LNCAP (cell line): ENCODE measurements at regions not wholly inside any gene's neighbourhood (a gene's known extent, or its start where the extent isn't known, plus 50 kb on each side); places are given as distances from the start of the nearest gene placed in this dataset.

Experiments used
- CTCF ChIP-seq: fragments of 450-650 bp; IDR thresholded peaks from 2 replicates; pipeline ENCODE4 v1.5.1; 2017; ENCODE audit warnings: mild to moderate bottlenecking

GRCh38 chr14:32277998-32278397 is 51.1 kb upstream of the AKAP6 start:
- TF ChIP-seq CTCF, result no peak
